GM19328 (cell line): ENCODE measurements at regions not wholly inside any gene's neighbourhood (a gene's known extent, or its start where the extent isn't known, plus 50 kb on each side); places are given as distances from the start of the nearest gene placed in this dataset.
"Not testable (repeated sequence)": the region's sequence is repeated elsewhere in the genome, so short reads cannot be mapped to it uniquely, and the experiment has no call there.

ENCODE experiments used
- ATAC-seq: cut with Tn5 transposase; IDR thresholded peaks from one replicate; pipeline ENCODE4 v1.9.1; 2021; ENCODE audit warnings: mild to moderate bottlenecking, moderate library complexity; ENCODE audit not compliant: unreplicated experiment

DNA sequence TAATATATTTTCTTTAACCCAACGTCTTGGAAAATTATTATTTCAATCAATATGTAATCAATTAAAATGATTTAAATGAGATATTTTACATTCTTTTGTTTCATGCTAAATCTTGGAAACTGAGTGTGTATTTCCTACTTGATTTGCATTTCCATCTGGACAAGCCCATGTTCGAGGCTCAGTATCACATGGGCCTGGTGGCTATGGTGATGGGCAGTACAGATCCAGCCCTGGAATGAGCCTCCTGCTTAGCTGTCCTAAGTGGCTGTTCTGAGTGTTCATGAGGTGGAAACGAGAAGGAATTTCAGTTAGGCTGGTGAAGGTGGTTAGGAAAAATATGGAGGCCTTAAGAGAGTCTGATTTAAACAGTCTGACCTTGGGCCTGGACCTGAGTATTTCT lies 73.0 kb upstream of the ATXN1 start:
- ATAC-seq: no peak

DNA sequence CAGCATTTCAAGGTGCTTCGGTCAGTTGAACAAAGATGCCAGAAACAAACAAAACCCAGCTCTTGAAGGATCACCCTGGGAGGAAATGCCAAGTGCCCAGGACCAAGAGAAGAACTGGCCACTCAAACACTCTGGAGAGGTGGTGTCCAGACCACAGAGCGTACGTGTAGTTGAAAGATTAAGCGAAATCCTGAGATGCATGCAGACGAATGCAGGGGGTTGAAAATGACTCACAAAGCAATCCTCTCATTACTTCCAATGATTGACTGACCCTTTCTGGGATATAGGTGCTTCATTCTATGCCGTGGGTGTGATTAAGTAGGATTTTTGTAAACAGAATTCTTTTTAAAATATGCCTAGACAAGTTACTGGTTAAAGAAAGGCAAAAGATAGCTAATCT lies 71.5 kb upstream of the ATXN1 start:
- ATAC-seq: no peak

DNA sequence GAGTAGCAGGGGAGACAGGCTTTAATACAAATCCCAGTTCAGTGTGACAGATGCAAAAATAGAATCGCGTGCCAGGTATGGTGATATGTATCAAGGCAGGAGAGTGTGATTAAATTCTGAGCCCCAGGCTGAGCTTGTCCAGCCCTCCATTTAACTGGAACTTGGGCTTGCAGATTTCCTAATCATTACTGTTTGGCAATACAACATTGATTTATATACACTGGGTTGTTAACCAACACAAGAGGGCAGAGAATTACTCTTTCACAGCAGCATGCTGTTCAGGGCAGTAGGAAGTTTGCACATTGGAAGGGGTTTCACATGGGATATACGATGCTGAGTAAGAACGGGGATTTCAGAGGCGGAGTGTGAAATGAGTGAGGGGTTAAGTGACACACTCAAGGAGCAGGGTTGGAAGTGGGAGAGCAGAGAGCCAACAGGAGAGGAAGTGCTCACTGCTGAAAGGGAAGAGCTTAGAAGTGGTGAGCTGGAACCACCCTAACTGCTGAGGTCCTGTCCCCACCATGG lies 70.8 kb upstream of the ATXN1 start:
- no peak for ATAC-seq

DNA sequence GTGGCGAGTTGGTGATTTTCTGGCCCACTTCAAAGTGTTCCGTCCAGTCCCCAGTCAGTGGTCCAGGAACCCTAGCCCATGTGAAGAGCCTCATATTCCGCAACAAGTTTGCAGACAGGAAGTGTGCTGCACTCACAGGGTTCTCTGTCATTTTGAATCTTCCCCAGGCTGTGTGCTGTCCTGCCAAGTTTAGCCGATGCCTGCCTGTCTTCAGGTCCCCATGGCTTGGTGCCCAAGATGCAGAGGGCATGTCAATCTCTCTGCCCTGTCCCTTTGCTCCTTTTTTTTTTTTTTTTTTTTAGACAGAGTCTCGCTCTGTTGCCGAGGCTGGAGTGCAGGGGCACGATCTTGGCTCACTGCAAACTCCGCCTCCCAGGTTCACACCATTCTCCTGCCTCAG lies 69.9 kb upstream of the ATXN1 start:
- no peak for ATAC-seq

DNA sequence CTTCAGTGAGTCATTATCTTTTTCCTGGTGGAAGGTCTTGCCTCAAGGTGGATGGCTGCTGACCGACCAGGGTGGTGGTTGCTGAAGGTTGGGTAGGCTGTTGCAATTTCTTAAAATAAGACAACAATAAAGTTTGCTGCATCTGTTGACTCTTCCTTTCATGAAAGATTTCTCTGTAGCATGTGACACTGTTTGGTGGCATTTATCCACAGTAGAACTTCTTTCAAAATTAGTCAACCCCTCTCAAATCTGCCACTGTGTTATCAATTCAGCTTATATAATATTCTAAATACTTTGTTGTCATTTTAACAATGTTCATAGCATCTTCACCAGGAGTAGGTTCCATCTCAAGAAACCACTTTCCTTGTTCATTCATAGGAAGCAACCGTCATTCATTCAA lies 66.8 kb upstream of the ATXN1 start:
- no peak for ATAC-seq

DNA sequence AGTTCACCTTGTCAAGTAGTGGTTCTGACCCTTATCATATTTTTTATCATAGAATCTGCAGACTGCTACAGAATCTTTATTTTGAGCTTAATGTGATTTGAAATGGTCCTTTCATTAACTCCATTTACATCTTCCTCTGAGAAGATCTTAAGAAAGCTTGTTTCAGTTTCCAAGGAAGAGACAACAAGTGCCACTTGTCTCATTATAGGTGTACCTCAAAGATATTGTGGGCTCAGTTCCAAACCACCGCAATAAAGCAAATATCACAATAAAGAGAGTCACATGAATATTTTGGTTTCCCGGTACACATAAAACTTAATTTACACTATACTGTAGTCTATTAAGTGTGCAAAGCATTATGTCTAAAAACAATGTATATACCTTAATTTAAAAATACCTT lies 66.4 kb upstream of the ATXN1 start:
- no peak for ATAC-seq

DNA sequence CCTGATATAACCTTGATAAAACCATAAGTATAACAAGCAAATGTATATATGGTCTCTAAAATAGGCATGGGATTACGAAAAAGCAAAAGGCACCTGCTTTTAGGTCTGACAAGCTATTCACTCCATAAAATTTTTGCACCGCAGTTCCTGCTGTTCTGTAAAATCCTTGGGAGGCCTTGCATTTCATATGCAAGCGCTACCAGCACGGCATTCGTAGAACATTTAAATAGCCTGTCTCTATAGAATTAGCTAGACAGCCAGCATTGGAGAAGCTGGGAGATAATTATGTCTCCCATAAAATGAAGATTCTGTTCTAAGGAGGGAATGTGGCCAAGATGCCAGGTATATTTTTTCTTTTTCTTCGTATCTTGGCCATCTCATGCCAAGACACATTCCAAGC lies 64.5 kb upstream of the ATXN1 start:
- ATAC-seq: no peak

DNA sequence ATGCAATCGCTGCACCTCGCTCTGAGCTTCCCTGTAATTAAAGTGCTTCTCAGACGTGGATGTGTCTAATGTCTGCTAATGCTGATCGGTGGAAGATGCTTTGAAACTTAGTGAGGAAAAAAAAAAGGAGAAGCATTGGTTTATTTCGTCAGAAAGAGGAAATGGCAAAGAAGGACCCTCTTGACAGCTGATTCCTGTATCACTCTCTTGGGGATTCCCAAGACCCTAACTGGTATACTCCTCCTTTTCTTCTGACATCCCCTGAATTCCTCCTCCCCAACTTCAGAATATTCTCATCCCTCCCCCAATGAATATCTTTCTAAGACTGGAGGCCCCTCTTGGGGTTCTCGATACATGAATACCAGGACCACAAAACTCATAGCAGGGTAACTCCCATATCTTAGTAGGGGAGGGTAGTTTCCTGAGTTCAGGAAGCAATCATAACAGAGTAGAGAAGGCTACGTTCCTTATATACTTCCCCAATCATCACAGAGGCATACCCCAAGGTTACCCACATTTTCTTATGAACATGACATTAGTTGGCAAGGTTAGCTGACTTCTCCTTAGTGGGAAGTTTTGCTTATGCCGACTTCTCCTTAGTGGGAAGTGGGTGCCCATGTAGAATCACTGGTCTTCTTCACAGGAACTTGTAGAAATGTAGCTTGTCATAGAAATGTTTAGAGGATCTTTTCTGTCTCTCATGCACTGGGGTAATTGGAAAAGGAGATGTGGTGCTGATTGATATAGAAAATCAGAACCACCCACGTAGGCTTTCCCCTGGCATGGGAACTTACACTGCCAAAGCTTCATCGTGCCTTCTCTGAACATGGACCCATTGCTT lies 63.8 kb upstream of the ATXN1 start:
- no peak for ATAC-seq

DNA sequence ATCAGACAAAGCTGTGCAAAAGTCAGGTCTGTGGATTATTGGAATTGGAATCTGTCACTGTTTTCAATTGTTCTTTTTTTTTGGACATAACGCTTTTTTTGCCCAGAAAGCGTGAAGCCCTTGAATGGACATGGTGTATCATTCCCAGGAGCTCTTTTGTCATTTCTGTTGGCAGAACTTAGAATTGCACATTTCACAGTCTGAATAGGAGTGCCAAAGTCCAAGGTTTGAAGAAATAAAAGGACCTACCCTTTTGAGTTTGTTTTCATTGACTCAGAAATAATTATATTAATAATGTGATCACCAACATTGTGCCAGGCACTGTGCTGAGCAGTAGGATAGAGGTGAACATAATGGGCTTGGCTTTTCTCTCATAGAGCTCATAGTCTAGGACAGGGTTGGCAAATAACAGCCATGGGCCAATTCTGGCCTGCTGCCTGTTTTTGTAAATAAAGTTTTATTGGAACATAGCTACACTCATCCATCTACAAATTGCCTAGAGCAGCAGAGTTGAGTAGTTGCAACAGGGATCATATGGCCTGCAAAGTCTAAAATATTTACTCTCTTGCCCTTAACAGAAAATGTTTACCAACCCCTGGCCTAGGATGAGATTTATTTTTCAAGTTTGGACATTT lies 62.6 kb upstream of the ATXN1 start:
- no peak for ATAC-seq

DNA sequence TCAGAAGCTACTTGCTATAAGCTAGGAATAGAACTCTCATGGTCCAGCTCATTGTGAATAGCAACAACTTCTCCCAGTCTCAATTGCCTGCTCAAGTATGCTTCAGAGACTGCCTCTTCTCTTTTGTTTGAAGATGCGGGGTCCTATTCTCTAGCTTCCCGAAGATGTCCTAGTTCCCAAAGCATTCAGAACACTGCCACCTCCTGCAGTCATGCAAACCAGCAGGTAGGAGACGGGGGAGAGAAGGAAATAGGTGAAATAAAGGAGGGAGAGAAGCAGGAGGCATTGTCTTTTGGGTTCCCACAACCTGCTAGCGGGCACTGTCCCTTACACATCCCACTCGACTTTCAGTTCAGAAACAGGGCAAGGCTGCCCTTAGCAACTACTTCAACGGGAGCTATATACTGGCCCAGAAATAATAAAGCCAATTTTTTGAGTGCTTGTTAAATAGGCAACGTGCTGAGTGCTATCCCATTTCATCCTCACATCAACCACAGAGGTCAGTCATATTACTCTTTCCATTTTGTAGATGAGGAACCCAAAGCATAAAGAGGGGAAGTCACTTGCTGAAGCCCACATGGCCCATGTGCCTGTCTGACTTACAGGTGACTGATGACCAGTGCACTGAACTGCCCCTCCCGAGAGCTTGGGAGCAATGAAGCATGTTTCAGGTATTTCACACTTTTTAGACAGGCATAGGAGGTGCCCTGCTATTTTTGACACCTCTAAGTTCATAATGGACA lies 61.9 kb upstream of the ATXN1 start:
- no peak for ATAC-seq

DNA sequence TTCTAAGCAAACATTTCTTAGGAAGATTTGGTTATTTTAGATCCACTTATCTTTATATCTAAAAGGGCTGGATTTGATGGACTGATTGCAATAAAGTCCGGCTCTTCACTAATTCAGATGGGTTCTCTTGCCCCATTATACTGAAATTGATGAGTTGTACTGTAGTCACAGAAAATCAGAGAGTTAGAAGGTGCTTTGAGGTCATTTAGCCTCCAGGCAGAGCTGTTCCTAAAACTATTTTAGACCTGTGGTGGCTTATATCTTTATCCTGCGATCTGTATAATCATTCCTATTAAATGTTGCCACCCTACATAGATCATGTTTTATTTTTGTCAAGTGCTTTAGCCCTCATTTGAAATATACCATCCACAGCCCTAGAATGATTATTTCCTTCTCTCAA lies 61.3 kb upstream of the ATXN1 start:
- no peak for ATAC-seq

DNA sequence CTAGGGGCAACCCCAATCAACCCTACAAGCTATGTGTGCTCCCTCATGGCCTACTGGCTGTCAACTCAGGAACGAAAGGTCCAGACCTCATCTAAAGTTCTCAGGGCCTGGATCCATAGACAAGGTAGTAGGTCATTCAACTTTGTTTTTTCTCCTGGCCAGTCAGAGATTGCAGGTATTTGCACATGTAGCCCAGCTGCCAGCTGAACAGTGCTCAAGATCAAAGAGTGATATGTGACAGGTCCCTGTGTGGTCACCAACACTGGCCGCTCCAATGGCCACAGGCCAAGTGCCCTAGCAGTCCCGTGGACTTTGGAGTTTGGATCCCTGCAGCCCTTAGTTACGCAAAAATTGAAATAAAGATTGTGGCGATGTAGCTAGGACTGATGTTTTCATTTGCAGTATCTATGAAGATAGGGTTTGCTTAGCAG lies 60.6 kb upstream of the ATXN1 start:
- ATAC-seq: no peak

DNA sequence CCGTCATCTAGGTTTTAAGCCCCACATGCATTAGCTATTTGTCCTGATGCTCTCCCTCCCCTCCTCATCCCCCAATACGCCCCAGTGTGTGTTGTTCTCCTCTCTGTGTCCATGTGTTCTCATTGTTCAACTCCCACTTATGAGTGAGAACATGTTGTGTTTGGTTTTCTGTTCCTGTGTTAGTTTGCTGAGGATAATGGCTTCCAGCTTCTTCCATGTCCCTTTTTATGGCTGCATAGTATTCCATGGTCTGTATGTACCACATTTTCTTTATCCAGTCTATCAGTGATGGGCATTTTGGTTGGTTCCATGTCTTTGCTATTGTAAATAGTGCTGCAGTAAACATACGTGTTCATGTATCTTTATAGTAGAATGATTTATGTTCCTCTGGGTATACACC lies 59.0 kb upstream of the ATXN1 start:
- not testable (repeated sequence) for ATAC-seq

DNA sequence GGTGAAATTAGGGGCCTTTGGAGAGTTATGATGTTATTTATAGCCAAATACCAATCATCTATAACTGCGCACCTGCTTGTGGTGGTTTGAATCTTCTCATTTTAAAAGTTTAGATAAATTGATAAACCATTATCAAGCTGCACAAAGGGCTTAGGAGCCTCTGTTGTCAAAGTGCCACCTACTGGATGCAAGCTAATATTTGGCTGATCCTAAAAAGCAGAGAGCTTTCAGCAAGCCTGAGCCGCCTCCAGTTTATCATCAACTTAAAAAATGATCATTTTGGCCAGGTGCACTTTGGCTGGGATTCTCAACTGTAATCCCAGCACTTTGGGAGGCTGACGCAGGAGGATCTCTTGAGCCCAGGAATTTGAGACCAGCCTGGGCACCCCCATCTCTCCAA lies 58.5 kb upstream of the ATXN1 start:
- ATAC-seq: no peak

DNA sequence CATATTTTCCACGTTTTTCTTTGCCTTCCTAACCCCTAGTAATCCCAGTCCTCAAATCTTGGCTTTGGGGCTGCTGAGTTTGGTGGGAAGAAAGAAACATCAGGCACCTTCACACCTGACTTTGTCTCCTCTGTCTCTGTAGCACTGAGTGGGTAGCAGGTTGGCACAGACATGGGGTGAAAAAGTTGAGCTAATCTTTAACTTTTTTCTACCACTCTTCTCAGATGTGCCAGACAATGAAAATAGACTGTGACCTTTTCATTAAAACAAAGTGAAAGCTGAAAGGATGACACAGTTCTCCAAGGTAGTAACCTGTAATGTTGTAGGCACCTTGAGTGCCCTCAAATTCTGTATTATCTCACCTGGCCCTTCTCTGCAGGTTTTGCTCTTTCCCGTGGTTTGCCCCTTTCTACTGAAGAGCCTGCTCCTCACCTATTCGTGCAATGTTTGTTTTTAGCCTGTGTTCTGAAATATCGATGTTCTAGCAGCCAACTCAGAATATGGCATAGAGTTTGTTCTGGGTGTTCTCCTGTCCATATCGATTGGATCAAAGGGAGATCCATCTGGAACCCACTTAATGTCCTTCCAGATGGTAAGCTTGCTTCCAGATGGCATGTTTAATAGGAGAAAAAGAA lies 57.8 kb upstream of the ATXN1 start:
- ATAC-seq: no peak

DNA sequence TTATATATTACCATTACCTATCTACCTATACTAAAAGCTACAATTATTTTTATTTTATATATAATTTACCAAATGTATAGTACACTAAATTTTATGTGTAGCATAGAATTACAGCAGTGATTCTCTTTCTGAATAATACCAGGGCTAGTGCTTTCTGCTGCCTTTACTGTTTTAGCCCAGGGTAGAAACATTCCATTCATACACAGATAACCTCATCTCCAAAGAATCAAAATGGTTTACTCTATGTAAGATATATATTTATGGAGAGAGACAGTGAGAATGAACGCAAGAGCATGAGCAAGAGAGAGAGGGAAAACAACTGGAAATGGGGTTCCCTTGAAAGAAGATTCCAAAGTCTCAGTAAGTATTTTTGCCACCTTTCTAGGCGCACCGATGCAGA lies 56.3 kb upstream of the ATXN1 start:
- no peak for ATAC-seq

DNA sequence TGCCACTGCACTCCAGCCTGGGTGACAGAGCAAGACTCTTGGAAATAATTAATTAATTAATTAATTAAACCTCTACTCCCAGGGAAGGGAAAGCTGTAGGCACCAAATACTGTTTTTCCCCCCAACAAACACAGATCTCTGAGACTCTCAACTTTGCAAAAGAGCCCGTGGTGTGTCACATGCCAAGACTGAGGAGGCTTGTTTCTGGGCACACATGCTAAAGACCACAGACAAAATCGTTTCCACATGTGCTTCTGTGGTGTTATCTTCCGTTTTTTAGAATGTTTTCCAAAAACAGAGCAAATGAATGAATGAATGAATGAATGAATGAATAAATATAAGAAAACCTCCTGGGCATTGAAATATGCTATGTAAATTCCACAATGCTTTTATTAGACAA lies 55.6 kb upstream of the ATXN1 start:
- ATAC-seq: no peak

DNA sequence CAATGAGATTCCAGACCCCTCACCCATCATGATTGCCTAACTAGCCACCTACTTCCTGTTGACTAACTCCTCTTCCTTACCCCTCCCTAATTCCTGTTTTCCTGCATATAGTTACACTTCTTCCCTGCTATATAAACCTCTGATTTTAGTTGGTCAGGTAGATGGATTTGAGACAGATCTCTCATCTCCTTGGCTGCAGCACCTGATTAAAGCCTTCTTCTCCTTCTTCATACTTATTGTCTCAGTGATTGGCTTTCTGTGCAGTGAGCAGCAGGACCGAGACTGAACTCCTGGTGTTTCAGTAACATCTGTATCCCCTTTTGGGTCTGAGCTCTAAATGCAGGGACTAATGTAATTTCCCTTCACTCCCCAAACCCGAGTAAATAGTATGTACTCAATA lies 51.7 kb upstream of the ATXN1 start:
- ATAC-seq: no peak

DNA sequence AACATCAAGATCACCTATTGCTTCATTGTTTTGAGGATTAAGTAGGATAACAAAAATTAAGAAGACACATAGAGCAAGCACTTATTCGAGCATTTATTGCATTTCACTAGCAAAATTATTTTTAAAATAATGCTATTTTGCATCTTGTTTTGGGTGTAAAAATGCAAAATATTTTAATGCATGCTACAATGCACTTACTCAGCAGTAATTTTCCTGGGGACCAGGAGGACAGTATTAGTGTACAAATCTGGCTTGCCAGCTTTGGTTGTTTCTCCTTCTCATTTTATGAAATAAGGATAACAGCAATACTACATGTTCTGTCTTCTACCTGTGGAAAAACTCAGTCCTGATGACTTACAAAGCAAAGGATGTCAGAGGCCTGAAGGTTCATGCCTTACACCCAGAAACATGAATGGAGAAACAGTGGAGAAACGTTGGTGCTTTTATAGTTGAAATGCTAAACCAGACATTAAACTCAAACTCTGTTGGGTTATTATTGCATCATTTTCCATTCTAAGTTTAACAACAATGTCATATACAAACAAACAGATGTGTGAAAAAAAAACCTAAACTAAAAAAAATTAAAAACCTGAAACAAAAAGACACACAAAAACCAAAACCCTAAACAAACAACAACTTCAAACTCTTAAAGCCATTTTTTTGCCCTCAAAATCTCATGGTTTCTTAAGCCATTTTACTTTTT lies 50.2 kb upstream of the ATXN1 start:
- no peak for ATAC-seq
